ENCODE measurements at regions not wholly inside any gene's neighbourhood (a gene's known extent, or its start where the extent isn't known, plus 50 kb on each side); places are given as distances from the start of the nearest gene placed in this dataset.

GRCh38 chr16:55088098-55088497 lies 157.4 kb downstream of the IRX5 start:
- TF ChIP-seq CTCF (conservative IDR thresholded peaks at IDR 0.05 in 1 of 2, IDR thresholded peaks at IDR 0.05 in 1 of 2; ENCODE audit: low read depth in 1 of 2, low read length in 2 of 2) (no peak), EZH2 (IDR thresholded peaks at IDR 0.05; ENCODE audit: low read length, missing control alignments) (no peak)

Data from fibroblast of lung (primary cell).